Body of pancreas (tissue), 4 donors: ENCODE measurements at regions not wholly inside any gene's neighbourhood (a gene's known extent, or its start where the extent isn't known, plus 50 kb on each side); places are given as distances from the start of the nearest gene placed in this dataset.

ENCODE experiments used
- POLR2A ChIP-seq, 3 donors: fragments of 450-650 bp; IDR thresholded peaks; one replicate each; pipeline ENCODE4 v1.6.1; 2016; ENCODE audit warnings: antibody characterized with exemption in 3 of 3, mild to moderate bottlenecking in 2 of 3
- TF ChIP-seq, protein P1 (sequence below), 7 experiments: fragments of 450-650 bp in 4 of 7; fragments of 200-600 bp in 3 of 7; sonication (generic) in 3 of 7; IDR thresholded peaks; one replicate each; pipeline ENCODE4 v1.5.1; 2016 to 2019; ENCODE audit warnings: antibody characterized with exemption in 7 of 7

DNA sequence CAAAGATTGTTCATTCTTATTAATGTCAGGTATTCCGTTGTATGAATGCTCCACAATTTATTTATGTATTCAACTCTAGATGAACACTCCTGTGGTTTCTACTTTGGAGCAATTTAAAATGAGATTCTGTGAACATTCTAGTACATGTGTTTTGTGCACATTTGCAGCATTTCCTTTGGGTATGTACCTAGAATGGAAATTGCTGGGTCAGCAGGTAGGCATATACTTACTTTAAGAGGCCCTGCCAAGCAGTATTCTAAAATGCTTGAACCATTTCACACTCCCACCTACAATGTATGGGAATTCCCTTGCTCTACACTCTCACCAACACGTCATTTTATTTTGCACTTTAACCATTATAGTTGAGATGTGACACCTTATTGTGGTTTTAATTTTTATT lies 59.4 kb upstream of the MAGEB2 start:
- no peak for TF ChIP-seq POLR2A (IDR thresholded peaks at IDR 0.05)
- TF ChIP-seq, protein P1, sequence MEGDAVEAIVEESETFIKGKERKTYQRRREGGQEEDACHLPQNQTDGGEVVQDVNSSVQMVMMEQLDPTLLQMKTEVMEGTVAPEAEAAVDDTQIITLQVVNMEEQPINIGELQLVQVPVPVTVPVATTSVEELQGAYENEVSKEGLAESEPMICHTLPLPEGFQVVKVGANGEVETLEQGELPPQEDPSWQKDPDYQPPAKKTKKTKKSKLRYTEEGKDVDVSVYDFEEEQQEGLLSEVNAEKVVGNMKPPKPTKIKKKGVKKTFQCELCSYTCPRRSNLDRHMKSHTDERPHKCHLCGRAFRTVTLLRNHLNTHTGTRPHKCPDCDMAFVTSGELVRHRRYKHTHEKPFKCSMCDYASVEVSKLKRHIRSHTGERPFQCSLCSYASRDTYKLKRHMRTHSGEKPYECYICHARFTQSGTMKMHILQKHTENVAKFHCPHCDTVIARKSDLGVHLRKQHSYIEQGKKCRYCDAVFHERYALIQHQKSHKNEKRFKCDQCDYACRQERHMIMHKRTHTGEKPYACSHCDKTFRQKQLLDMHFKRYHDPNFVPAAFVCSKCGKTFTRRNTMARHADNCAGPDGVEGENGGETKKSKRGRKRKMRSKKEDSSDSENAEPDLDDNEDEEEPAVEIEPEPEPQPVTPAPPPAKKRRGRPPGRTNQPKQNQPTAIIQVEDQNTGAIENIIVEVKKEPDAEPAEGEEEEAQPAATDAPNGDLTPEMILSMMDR (IDR thresholded peaks at IDR 0.05), result no peak
